ENCODE measurements at regions not wholly inside any gene's neighbourhood (a gene's known extent, or its start where the extent isn't known, plus 50 kb on each side); places are given as distances from the start of the nearest gene placed in this dataset.

DNA sequence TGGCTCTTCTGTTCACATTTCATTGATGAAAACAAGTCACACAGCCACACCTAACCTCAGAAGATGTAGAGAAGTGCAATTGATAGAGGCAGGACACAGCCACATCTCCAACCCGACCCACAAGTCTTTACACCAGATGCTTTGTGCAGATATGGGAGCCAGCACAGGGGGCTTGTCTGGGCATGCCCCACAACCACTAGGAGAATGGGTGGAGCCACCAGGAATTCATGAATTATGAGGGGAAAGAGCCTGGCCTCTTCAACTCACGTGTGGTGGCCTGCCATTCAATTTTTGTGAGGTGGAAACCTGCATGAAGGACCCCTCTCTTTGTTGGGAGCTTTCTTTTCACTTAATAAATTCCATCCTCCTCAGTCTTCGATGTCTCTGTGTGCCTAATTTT is 79.1 kb downstream of the OGFRL1 start:
- no peak for TF ChIP-seq POLR2AphosphoS5 (IDR thresholded peaks at IDR 0.05)
- TF ChIP-seq, protein P1, sequence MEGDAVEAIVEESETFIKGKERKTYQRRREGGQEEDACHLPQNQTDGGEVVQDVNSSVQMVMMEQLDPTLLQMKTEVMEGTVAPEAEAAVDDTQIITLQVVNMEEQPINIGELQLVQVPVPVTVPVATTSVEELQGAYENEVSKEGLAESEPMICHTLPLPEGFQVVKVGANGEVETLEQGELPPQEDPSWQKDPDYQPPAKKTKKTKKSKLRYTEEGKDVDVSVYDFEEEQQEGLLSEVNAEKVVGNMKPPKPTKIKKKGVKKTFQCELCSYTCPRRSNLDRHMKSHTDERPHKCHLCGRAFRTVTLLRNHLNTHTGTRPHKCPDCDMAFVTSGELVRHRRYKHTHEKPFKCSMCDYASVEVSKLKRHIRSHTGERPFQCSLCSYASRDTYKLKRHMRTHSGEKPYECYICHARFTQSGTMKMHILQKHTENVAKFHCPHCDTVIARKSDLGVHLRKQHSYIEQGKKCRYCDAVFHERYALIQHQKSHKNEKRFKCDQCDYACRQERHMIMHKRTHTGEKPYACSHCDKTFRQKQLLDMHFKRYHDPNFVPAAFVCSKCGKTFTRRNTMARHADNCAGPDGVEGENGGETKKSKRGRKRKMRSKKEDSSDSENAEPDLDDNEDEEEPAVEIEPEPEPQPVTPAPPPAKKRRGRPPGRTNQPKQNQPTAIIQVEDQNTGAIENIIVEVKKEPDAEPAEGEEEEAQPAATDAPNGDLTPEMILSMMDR (IDR thresholded peaks at IDR 0.05): no peak
- no peak for TF ChIP-seq EP300 (IDR thresholded peaks at IDR 0.05)
